ENCODE measurements at regions not wholly inside any gene's neighbourhood (a gene's known extent, or its start where the extent isn't known, plus 50 kb on each side); places are given as distances from the start of the nearest gene placed in this dataset.
"Not testable (repeated sequence)": the region's sequence is repeated elsewhere in the genome, so short reads cannot be mapped to it uniquely, and the experiment has no call there.

GRCh38 chr14:34050606-34051005 lies 99.7 kb upstream of the EGLN3 start:
- Mint-ChIP-seq H3K4me1 (ENCODE audit: low read depth) (peaks cover 23% of the 10 kb centered on the region), H3K36me3 (ENCODE audit: low read depth) (no peaks in the 10 kb centered on the region), H3K9me3 (no peaks in the 10 kb centered on the region), H3K4me3 (no peak overlapping the region), H3K27me3 (no peaks in the 10 kb centered on the region), H3K27ac (no peak overlapping the region)
- DNase-seq (no peak), ATAC-seq (ENCODE audit: poor library complexity) (no peak)
- CTCF ChIA-PET = no interaction called here
- intact Hi-C loops (cut with DNase I, micrococcal nuclease) = no loop called here
- no peak overlapping the region for H3K27ac ChIP-seq (ENCODE audit: low read depth in 1 of 2, low read length in 2 of 2)
- TF ChIP-seq CTCF (IDR thresholded peaks at IDR 0.05) = no peak
- POLR2A ChIA-PET = interaction anchor here (1.4 kb wide), 1 partner anchor 9 kb away, joined by 3 read pairs; no protein-coding TSS in a partner anchor
- H3K4me1 ChIP-seq (ENCODE audit: insufficient read depth, low read length) = peaks cover 48% of the 10 kb centered on the region
- H3K4me3 ChIP-seq (ENCODE audit: low read length) = no peak overlapping the region
- H3K9me3 ChIP-seq (ENCODE audit: control insufficient read depth in 1 of 2, insufficient read depth in 1 of 2, low read length in 2 of 2) = peaks cover 0 to 3% of the 10 kb centered on the region in 2 experiments
- H3K27me3 ChIP-seq (ENCODE audit: control insufficient read depth in 1 of 2, insufficient read depth in 2 of 2, low read length in 2 of 2) = no peaks in the 10 kb centered on the region
- H3K36me3 ChIP-seq (ENCODE audit: insufficient read depth, low read length) = no peaks in the 10 kb centered on the region

GRCh38 chr14:34049790-34050189 lies 98.9 kb upstream of the EGLN3 start:
- ATAC-seq (ENCODE audit: poor library complexity) = no peak
- no peaks in the 10 kb centered on the region for H3K27me3 Mint-ChIP-seq
- H3K36me3 Mint-ChIP-seq (ENCODE audit: low read depth) = no peaks in the 10 kb centered on the region
- DNase-seq = peak in 1 of 14 experiments; percentile 43
- Histone ChIP-seq H3K4me3 (ENCODE audit: low read length) (no peak overlapping the region), H3K36me3 (ENCODE audit: insufficient read depth, low read length) (no peaks in the 10 kb centered on the region), H3K27me3 (ENCODE audit: control insufficient read depth in 1 of 2, insufficient read depth in 2 of 2, low read length in 2 of 2) (no peaks in the 10 kb centered on the region), H3K9me3 (ENCODE audit: control insufficient read depth in 1 of 2, insufficient read depth in 1 of 2, low read length in 2 of 2) (peaks cover 0 to 3% of the 10 kb centered on the region in 2 experiments), H3K4me1 (ENCODE audit: insufficient read depth, low read length) (peaks cover 50% of the 10 kb centered on the region), H3K27ac (ENCODE audit: low read depth in 1 of 2, low read length in 2 of 2) (no peak overlapping the region)
- no peaks in the 10 kb centered on the region for H3K9me3 Mint-ChIP-seq
- TF ChIP-seq CTCF (IDR thresholded peaks at IDR 0.05) = no peak
- POLR2A ChIA-PET = interaction anchor here (1.4 kb wide), 1 partner anchor 10 kb away, joined by 3 read pairs; no protein-coding TSS in a partner anchor
- H3K4me3 Mint-ChIP-seq = no peak overlapping the region
- intact Hi-C loops (cut with DNase I, micrococcal nuclease) = no loop called here
- CTCF ChIA-PET = no interaction called here
- peaks cover 23% of the 10 kb centered on the region for H3K4me1 Mint-ChIP-seq (ENCODE audit: low read depth)
- no peak overlapping the region for H3K27ac Mint-ChIP-seq

GRCh38 chr14:34049187-34049586 lies 98.3 kb upstream of the EGLN3 start:
- H3K27me3 ChIP-seq (ENCODE audit: control insufficient read depth in 1 of 2, insufficient read depth in 2 of 2, low read length in 2 of 2); intact Hi-C loops (cut with DNase I, micrococcal nuclease); H3K4me3 ChIP-seq (ENCODE audit: low read length); H3K9me3 Mint-ChIP-seq; POLR2A ChIA-PET; ATAC-seq (ENCODE audit: poor library complexity); CTCF ChIA-PET; H3K4me3 Mint-ChIP-seq; H3K36me3 Mint-ChIP-seq (ENCODE audit: low read depth); H3K27me3 Mint-ChIP-seq; H3K27ac Mint-ChIP-seq; H3K36me3 ChIP-seq (ENCODE audit: insufficient read depth, low read length); DNase-seq; H3K9me3 ChIP-seq (ENCODE audit: control insufficient read depth in 1 of 2, insufficient read depth in 1 of 2, low read length in 2 of 2); H3K27ac ChIP-seq (ENCODE audit: low read depth in 1 of 2, low read length in 2 of 2): not testable (repeated sequence)
- peaks cover 55% of the 10 kb centered on the region for H3K4me1 ChIP-seq (ENCODE audit: insufficient read depth, low read length)
- H3K4me1 Mint-ChIP-seq (ENCODE audit: low read depth) = peaks cover 28% of the 10 kb centered on the region

GRCh38 chr14:34046799-34047520 lies 96.1 kb upstream of the EGLN3 start:
- Mint-ChIP-seq H3K4me1 (ENCODE audit: low read depth) (peaks cover 39% of the 10 kb centered on the region), H3K36me3 (ENCODE audit: low read depth) (no peaks in the 10 kb centered on the region), H3K27me3 (no peaks in the 10 kb centered on the region), H3K9me3 (no peaks in the 10 kb centered on the region), H3K4me3 (no peak overlapping the region), H3K27ac (no peak overlapping the region)
- no peak for TF ChIP-seq CTCF (IDR thresholded peaks at IDR 0.05)
- Histone ChIP-seq H3K9me3 (ENCODE audit: control insufficient read depth in 1 of 2, insufficient read depth in 1 of 2, low read length in 2 of 2) (no peaks in the 10 kb centered on the region), H3K4me1 (ENCODE audit: insufficient read depth, low read length) (peaks cover 64% of the 10 kb centered on the region), H3K27me3 (ENCODE audit: control insufficient read depth in 1 of 2, insufficient read depth in 2 of 2, low read length in 2 of 2) (no peaks in the 10 kb centered on the region), H3K36me3 (ENCODE audit: insufficient read depth, low read length) (no peaks in the 10 kb centered on the region), H3K4me3 (ENCODE audit: low read length) (no peak overlapping the region), H3K27ac (ENCODE audit: low read depth in 1 of 2, low read length in 2 of 2) (no peak overlapping the region)
- ChIA-PET CTCF (no interaction called here), POLR2A (interaction anchor here (0.9 kb wide), 1 partner anchor 29 kb away, joined by 3 read pairs; no protein-coding TSS in a partner anchor)
- DNase-seq = no peak
- intact Hi-C loops (cut with DNase I, micrococcal nuclease) = no loop called here
- ATAC-seq (ENCODE audit: poor library complexity) = no peak
